ENCODE measurements at regions not wholly inside any gene's neighbourhood (a gene's known extent, or its start where the extent isn't known, plus 50 kb on each side); places are given as distances from the start of the nearest gene placed in this dataset.

DNA sequence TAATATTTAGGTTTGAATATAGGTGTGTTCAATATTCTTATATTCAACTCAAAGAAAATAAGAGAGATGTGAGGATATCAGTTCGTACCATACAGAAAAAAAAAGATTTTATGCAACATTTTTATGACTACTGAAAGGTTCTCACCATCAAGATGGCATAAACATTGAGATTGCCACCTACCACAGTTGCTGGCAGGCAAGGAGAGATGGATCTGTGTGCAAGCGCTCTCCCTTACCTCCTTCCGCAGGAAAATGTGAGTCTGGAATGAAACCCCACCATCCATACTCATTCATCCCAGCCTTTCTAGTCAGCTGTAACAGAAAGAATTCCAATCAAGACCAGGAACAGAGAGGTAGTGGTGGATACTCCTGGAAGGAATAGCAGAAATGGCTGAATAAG is 376.9 kb downstream of the PPP3CA start:
- Mint-ChIP-seq H3K27me3 (peaks cover 4% of the 10 kb centered on the region), H3K36me3 (ENCODE audit: low read depth) (no peaks in the 10 kb centered on the region), H3K4me1 (no peaks in the 10 kb centered on the region), H3K9me3 (no peaks in the 10 kb centered on the region), H3K4me3 (no peak overlapping the region), H3K27ac (no peak overlapping the region)
- no peak for DNase-seq
- POLR2A ChIA-PET: no interaction called here
- CTCF ChIA-PET: no interaction called here

DNA sequence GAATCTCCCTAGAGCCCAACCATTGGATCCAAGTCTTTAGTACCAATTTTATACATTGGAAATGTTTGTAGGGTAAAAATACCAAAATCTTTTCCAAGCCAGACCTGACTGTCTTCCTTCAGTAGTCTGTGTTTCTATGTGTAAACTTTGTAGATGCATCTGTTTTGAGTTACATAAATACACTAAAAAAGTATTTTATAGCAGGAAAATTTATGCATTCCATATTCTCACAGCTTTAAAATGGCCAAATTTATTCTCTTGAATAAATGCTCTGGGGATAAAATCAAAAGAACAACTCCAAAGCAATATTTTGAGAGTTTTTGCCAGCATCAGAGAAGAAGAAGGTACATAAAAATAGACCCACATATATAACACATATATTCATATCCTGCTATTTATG is 377.4 kb downstream of the PPP3CA start:
- no peaks in the 10 kb centered on the region for H3K36me3 Mint-ChIP-seq (ENCODE audit: low read depth)
- H3K4me3 Mint-ChIP-seq: no peak overlapping the region
- H3K27ac Mint-ChIP-seq: no peak overlapping the region
- ChIA-PET CTCF (no interaction called here), POLR2A (no interaction called here)
- no peak for DNase-seq
- peaks cover 4% of the 10 kb centered on the region for H3K27me3 Mint-ChIP-seq
- H3K9me3 Mint-ChIP-seq: no peaks in the 10 kb centered on the region
- H3K4me1 Mint-ChIP-seq: no peaks in the 10 kb centered on the region

DNA sequence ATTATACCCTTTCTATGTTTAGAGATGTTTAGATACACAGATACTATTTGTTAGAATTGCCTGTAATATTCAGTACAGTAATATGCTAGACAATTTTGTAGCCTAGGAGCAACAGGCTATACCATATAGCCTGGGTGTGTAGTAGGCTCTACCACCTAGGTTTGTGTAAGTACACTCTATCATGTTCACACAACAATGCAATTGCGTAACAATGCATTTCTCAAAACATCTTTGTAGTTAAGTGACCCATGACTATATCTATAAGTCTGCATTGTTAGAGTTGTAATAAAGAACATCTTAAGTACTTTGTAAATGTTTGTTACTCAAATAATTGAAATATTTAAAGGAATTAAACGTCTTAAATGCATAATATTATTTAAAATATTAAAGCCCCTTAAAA is 379.3 kb downstream of the PPP3CA start:
- Mint-ChIP-seq H3K36me3 (ENCODE audit: low read depth) (no peaks in the 10 kb centered on the region), H3K27me3 (peaks cover 4% of the 10 kb centered on the region), H3K27ac (no peak overlapping the region), H3K9me3 (no peaks in the 10 kb centered on the region), H3K4me1 (no peaks in the 10 kb centered on the region), H3K4me3 (no peak overlapping the region)
- no peak for DNase-seq
- ChIA-PET CTCF (no interaction called here), POLR2A (no interaction called here)

DNA sequence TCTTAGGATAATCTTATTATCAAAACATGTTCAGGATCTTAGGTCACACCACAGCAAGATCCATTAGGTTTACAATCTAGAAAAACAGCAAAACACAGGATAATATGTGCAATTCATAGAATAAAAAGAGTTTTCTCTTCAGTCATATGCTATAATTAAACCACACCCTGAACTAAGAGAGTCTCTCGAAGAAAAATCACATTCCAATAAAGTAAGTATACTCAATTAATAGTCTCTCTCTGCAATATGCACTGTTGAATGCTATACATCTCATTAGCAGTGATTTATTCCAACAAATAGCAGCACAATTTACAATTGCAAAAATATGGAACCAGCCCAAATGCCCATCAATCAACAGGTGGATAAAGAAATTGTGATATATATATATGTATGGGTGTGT is 383.7 kb downstream of the PPP3CA start:
- Mint-ChIP-seq H3K9me3 (peaks cover 2% of the 10 kb centered on the region), H3K27ac (no peak overlapping the region), H3K27me3 (peaks cover 4% of the 10 kb centered on the region)

DNA sequence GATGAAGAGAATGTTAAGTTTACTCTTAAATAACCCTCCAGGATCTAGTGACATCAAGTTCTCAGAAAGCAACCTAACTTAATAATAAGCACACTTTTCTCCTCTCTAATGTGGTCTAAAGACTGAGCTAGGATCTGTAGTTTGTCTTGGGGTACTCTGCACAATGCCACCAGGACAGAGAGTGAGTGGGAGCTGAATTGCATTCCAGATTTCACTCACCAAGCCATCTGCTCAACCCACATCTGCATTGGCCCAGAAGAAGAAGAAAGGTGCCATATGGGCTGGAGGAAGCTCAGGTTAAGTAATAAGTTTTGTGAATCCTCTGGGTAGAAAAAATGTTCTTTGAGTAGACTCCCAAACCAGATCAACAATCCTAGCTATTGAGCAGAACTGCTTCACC is 384.6 kb downstream of the PPP3CA start:
- peaks cover 2% of the 10 kb centered on the region for H3K9me3 Mint-ChIP-seq
- ChIA-PET CTCF (no interaction called here), POLR2A (no interaction called here)
- H3K4me3 Mint-ChIP-seq: no peak overlapping the region
- H3K27ac Mint-ChIP-seq: no peak overlapping the region
- H3K4me1 Mint-ChIP-seq: no peaks in the 10 kb centered on the region
- peaks cover 4% of the 10 kb centered on the region for H3K27me3 Mint-ChIP-seq
- no peak for DNase-seq
- H3K36me3 Mint-ChIP-seq (ENCODE audit: low read depth): no peaks in the 10 kb centered on the region

More for the DNA sequence above, 383.7 kb downstream of the PPP3CA start:
- H3K4me3 Mint-ChIP-seq: no peak overlapping the region
- ChIA-PET CTCF (no interaction called here), POLR2A (no interaction called here)
- H3K36me3 Mint-ChIP-seq (ENCODE audit: low read depth): no peaks in the 10 kb centered on the region
- H3K4me1 Mint-ChIP-seq: no peaks in the 10 kb centered on the region
- no peak for DNase-seq

DNA sequence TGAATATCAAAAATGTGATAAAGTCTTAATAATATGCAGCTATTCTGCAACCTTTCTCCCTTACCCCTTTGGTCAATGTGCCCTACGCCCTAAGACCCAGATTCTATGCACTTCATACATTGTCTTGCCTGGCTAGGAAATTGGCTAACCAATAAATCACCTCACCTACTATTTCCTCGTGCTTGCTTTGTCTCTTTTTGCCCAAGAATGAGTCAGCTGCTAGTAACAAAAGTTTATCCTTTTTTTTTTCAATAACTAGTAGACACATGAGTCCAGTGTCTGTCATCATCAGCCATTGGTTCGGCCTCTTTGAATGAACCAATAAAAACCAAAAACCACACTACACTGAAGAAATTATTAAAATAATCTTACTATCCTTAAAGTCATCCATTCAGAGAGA is 387.1 kb downstream of the PPP3CA start:
- Mint-ChIP-seq H3K4me3 (no peak overlapping the region), H3K4me1 (no peaks in the 10 kb centered on the region), H3K36me3 (ENCODE audit: low read depth) (no peaks in the 10 kb centered on the region), H3K9me3 (peaks cover 2% of the 10 kb centered on the region), H3K27ac (no peak overlapping the region), H3K27me3 (no peaks in the 10 kb centered on the region)
- ChIA-PET POLR2A (no interaction called here), CTCF (no interaction called here)
- DNase-seq: no peak

DNA sequence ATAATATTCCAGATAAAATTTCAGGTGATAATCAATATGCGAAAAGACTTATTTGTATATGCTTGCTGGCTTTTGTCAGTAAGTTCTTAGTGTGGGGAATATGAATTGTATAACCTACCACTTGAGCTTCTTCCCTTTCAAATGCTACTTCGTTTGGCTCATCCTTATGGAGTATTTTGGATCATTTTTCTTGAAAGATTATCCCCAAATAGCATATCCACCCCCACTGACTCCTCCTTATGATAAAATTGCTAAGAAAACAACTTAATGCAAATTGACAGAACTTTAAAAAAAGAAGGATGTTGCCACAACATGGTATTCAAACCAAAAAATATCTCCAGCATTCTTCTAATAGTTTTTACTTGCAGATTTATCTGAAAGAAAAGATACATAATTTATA is 393.3 kb downstream of the PPP3CA start:
- DNase-seq: no peak
- Mint-ChIP-seq H3K4me3 (no peak overlapping the region), H3K4me1 (no peaks in the 10 kb centered on the region), H3K9me3 (no peaks in the 10 kb centered on the region), H3K27ac (no peak overlapping the region), H3K36me3 (ENCODE audit: low read depth) (no peaks in the 10 kb centered on the region), H3K27me3 (peaks cover 3% of the 10 kb centered on the region)
- POLR2A ChIA-PET: no interaction called here
- CTCF ChIA-PET: interaction anchor here (0.5 kb wide), 1 partner anchor 515 kb away, joined by 3 read pairs; no protein-coding TSS in a partner anchor

DNA sequence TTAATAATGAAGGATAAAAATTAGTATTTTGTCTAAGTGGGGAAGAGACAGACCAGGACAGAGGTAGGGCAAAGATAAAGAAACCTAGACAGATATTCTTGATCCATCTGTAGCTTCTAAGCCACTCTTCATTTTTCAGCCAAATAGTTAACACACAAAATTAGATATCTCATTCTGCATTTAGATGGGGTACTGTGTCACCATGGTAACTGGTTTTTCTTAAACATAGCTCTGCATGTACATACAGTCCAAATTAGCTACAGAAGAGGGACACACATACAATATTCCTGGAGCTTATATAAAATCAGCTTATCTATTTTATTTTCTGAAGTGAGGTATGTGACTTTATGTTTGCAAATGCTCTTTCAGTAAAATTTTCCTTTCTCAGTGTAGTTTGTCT is 393.7 kb downstream of the PPP3CA start:
- no peak overlapping the region for H3K27ac Mint-ChIP-seq
- no peak for DNase-seq
- CTCF ChIA-PET: interaction anchor here (0.5 kb wide), 1 partner anchor 515 kb away, joined by 3 read pairs; no protein-coding TSS in a partner anchor
- peaks cover 3% of the 10 kb centered on the region for H3K27me3 Mint-ChIP-seq
- no peaks in the 10 kb centered on the region for H3K36me3 Mint-ChIP-seq (ENCODE audit: low read depth)
- H3K9me3 Mint-ChIP-seq: no peaks in the 10 kb centered on the region
- no peaks in the 10 kb centered on the region for H3K4me1 Mint-ChIP-seq
- POLR2A ChIA-PET: interaction anchor here (0.8 kb wide), 1 partner anchor 374 kb away, joined by 3 read pairs; no protein-coding TSS in a partner anchor
- H3K4me3 Mint-ChIP-seq: no peak overlapping the region

DNA sequence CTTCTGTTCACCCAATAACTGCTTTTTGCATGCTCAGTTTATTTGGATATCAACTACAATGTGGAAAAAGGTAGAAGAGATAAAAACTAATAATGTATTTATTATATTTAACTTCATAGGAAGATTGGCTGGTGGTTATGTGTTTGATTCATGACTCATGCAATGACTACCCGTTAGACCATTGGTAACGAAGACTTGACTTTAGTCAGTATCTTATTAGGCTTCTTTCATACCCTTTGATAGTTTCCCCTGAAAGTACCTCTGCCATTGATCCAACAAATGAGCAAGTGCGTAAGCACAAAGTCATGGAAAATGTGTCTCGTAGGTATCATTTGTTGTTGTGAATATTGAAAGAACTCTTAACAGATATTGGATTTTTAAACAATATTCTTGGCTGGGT is 394.7 kb downstream of the PPP3CA start:
- H3K27me3 Mint-ChIP-seq: peaks cover 3% of the 10 kb centered on the region
- H3K36me3 Mint-ChIP-seq (ENCODE audit: low read depth): no peaks in the 10 kb centered on the region
- no peaks in the 10 kb centered on the region for H3K4me1 Mint-ChIP-seq
- H3K4me3 Mint-ChIP-seq: no peak overlapping the region
- ChIA-PET POLR2A (no interaction called here), CTCF (no interaction called here)
- DNase-seq: no peak
- no peak overlapping the region for H3K27ac Mint-ChIP-seq
- H3K9me3 Mint-ChIP-seq: no peaks in the 10 kb centered on the region

DNA sequence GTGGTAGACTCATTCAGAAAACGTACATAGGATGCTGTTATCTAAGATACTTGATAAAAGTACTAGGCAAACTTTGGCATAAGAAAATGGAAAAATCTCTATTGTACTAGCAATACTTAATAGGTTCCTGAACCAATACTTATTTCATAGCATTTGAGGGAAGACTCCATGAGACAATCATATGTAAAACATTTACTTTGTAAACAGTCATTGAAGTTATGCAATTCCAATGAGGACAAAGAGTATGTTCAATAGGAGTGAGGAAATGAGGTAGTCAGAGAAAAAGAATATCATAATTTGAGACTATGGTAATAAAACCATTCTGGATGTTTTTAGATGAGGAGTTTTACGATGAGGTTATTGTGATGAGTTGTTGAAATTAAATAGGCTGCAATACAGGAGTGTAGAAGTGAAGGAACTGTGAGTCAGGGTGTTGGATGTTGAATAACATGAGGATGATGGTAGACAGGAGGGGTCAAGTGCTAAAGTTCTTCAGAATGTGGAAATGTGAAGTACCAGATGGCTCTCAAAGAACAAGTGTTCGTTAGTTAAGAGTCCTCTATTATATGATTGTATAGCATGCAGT is 397.9 kb downstream of the PPP3CA start:
- H3K36me3 Mint-ChIP-seq (ENCODE audit: low read depth): no peaks in the 10 kb centered on the region
- no peaks in the 10 kb centered on the region for H3K4me1 Mint-ChIP-seq
- no peak overlapping the region for H3K27ac Mint-ChIP-seq
- POLR2A ChIA-PET: no interaction called here
- H3K4me3 Mint-ChIP-seq: no peak overlapping the region
- peaks cover 3% of the 10 kb centered on the region for H3K27me3 Mint-ChIP-seq
- DNase-seq: no peak
- CTCF ChIA-PET: no interaction called here
- H3K9me3 Mint-ChIP-seq: no peaks in the 10 kb centered on the region

DNA sequence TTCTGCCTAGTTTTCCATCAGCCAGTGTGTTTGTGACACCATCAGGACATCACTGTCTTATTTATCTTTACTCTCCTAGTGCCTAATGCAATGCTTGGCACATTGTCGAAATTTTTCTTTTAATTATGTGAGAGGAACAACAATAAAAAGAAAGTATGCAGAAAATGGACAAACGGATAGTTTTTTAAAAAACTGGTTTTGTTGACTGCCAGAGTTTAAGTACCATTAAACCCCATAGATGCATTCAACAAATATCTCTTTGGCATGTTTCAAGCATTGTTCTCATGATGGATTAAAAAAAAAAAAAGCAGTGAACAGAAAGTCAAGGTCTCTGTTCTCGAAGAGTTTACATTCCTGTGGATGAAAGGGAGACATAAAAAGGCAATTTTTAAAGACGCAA is 398.4 kb downstream of the PPP3CA start:
- Mint-ChIP-seq H3K27me3 (peaks cover 3% of the 10 kb centered on the region), H3K27ac (no peak overlapping the region), H3K36me3 (ENCODE audit: low read depth) (no peaks in the 10 kb centered on the region), H3K4me1 (no peaks in the 10 kb centered on the region), H3K4me3 (no peak overlapping the region), H3K9me3 (no peaks in the 10 kb centered on the region)
- no peak for DNase-seq
- ChIA-PET CTCF (no interaction called here), POLR2A (no interaction called here)

DNA sequence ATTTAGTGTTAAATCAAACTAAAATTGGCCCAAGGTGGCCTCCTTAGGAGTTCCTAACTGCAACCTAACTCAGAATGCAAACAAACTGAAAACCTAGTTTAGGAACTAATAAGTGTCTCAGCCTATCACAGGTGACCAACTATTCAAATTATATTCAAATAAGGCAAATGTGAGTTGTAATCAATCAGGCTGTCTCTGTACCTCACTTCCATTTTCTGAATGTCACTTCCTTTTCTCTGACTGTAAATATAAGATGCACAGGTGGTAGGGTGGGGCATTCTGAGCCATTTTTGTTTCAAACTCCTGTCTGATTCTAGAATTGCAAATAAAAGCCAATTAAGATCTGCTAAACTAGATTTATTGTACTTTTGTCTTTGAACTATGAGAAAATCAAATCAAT is 401.5 kb downstream of the PPP3CA start:
- POLR2A ChIA-PET: no interaction called here
- DNase-seq: no peak

DNA sequence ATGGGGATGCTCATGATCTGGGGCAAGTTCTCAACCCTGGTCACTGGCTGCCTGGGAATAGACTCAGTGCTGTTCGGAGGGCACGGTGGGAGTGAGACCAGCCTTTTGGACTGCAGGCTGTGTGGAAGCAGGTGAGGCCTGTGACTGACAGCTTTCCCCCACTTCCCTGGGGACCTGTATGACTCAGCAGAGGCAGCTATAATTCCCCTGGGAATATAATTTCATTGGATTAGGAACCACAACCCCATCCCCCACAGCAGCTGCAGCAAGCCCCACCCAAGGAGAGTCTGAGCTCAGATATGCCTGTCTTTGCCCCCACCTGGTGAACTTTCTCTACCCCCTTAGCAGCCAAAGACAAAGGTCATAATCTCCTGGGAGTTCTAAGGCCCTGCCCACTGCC is 408.6 kb downstream of the PPP3CA start:
- Mint-ChIP-seq H3K9me3 (no peaks in the 10 kb centered on the region), H3K27ac (no peak overlapping the region), H3K27me3 (no peaks in the 10 kb centered on the region), H3K36me3 (ENCODE audit: low read depth) (no peaks in the 10 kb centered on the region), H3K4me3 (no peak overlapping the region), H3K4me1 (peaks cover 1% of the 10 kb centered on the region)
- CTCF ChIA-PET: interaction anchor here (0.5 kb wide), 1 partner anchor 138 kb away, joined by 3 read pairs; no protein-coding TSS in a partner anchor
- no peak for DNase-seq
- POLR2A ChIA-PET: no interaction called here

More for the DNA sequence above, 401.5 kb downstream of the PPP3CA start:
- CTCF ChIA-PET: no interaction called here
- Mint-ChIP-seq H3K9me3 (no peaks in the 10 kb centered on the region), H3K4me1 (no peaks in the 10 kb centered on the region), H3K27me3 (peaks cover 3% of the 10 kb centered on the region), H3K36me3 (ENCODE audit: low read depth) (no peaks in the 10 kb centered on the region), H3K4me3 (no peak overlapping the region), H3K27ac (no peak overlapping the region)

DNA sequence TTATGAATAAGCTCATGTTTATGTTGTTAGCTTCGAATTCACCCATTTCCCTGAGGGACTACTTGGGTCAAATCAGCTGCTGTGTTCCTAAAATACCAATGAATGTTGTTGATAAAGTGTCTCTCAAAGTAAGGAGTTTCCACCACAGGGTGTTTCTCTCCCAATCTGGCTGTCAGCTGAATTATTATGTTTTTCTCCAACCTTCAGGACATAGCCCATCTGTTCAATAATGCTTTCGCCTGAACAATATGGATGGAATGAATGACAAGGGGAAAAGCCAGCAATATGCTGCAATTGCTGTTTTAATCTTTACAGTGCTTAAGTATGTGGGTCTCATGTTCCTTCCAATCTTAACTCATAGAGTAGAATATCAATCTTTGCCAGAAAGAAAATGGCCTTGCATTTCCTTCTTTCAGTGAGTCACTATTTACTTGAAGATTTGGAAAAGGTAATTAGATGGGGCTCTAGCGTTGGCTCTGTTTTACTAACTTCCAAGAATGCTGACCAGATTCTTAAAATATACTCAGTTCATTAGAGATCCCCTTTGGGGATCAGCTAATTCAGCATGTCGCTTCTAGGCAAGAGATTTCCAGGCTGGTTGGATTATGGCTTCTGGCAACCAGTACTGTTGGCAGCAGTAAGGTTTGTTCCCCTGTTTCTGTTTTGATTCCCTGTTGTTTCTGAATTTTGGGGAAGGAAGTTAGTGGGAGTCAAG is 410.5 kb downstream of the PPP3CA start:
- no peaks in the 10 kb centered on the region for H3K36me3 Mint-ChIP-seq (ENCODE audit: low read depth)
- no peaks in the 10 kb centered on the region for H3K9me3 Mint-ChIP-seq
- peaks cover 13% of the 10 kb centered on the region for H3K4me1 Mint-ChIP-seq
- no peak overlapping the region for H3K4me3 Mint-ChIP-seq
- DNase-seq: no peak
- no peaks in the 10 kb centered on the region for H3K27me3 Mint-ChIP-seq
- CTCF ChIA-PET: interaction anchor here (0.7 kb wide), 1 partner anchor 408 kb away, joined by 3 read pairs; no protein-coding TSS in a partner anchor
- POLR2A ChIA-PET: no interaction called here
- H3K27ac Mint-ChIP-seq: no peak overlapping the region

All from activated CD4-positive, alpha-beta memory T cell treated with anti-CD3 and anti-CD28 coated beads, Interleukin-2, amount 10 ng/mL, durations not matched to agents 7 days and 5 days (primary cell).